ENCODE measurements at regions not wholly inside any gene's neighbourhood (a gene's known extent, or its start where the extent isn't known, plus 50 kb on each side); places are given as distances from the start of the nearest gene placed in this dataset.

GRCh38 chr4:43732829-43733426 lies 715.7 kb downstream of the KCTD8 start:
- intact Hi-C loops (cut with DNase I), result no loop called here

GRCh38 chr4:43742083-43742482 lies 706.5 kb downstream of the KCTD8 start:
- no peak overlapping the region for H3K4me3 ChIP-seq
- no peaks in the 10 kb centered on the region for H3K4me1 ChIP-seq (replicated peaks in 1 of 2)
- no peak for TF ChIP-seq POLR2A (IDR thresholded peaks at IDR 0.05)
- TF ChIP-seq CTCF (IDR thresholded peaks at IDR 0.05), result no peak
- H3K27me3 ChIP-seq, result no peaks in the 10 kb centered on the region
- 54 to 73% (median 68%) methylated on average over 2 of the region's 2 CpGs for WGBS, 4 donors
- no peak overlapping the region for H3K27ac ChIP-seq
- DNase-seq, result no peak
- no peaks in the 10 kb centered on the region for H3K36me3 ChIP-seq (replicated peaks in 1 of 2)
- no peaks in the 10 kb centered on the region for H3K9me3 ChIP-seq (replicated peaks in 1 of 3)
- intact Hi-C loops (cut with DNase I), result no loop called here

More at GRCh38 chr4:43732829-43733426, 715.7 kb downstream of the KCTD8 start:
- no peaks in the 10 kb centered on the region for H3K9me3 ChIP-seq (replicated peaks in 1 of 3)
- H3K36me3 ChIP-seq (replicated peaks in 1 of 2), result no peaks in the 10 kb centered on the region
- TF ChIP-seq POLR2A (IDR thresholded peaks at IDR 0.05) (no peak), CTCF (IDR thresholded peaks at IDR 0.05) (no peak)
- no peak overlapping the region for H3K27ac ChIP-seq
- H3K4me3 ChIP-seq, result no peak overlapping the region
- WGBS, 4 donors, result 46 to 70% (median 59%) methylated on average over 9 of the region's 9 CpGs
- H3K4me1 ChIP-seq (replicated peaks in 1 of 2), result no peaks in the 10 kb centered on the region
- no peaks in the 10 kb centered on the region for H3K27me3 ChIP-seq
- DNase-seq, result no peak

GRCh38 chr4:43754566-43754965 lies 694.0 kb downstream of the KCTD8 start:
- Histone ChIP-seq H3K9me3 (replicated peaks in 1 of 3) (no peaks in the 10 kb centered on the region), H3K4me1 (replicated peaks in 1 of 2) (no peaks in the 10 kb centered on the region), H3K4me3 (no peak overlapping the region), H3K36me3 (replicated peaks in 1 of 2) (no peaks in the 10 kb centered on the region), H3K27ac (no peak overlapping the region), H3K27me3 (no peaks in the 10 kb centered on the region)
- TF ChIP-seq POLR2A (IDR thresholded peaks at IDR 0.05) (no peak), CTCF (IDR thresholded peaks at IDR 0.05) (no peak)
- intact Hi-C loops (cut with DNase I), result no loop called here
- DNase-seq, result no peak
- WGBS, 4 donors, result 78 to 85% (median 82%) methylated on average over 3 of the region's 3 CpGs

- intact Hi-C loops (cut with DNase I), result no loop called here
- H3K9me3 ChIP-seq (replicated peaks in 1 of 3), result no peaks in the 10 kb centered on the region
- H3K4me3 ChIP-seq, result no peak overlapping the region
- H3K4me1 ChIP-seq (replicated peaks in 1 of 2), result no peaks in the 10 kb centered on the region
- H3K27ac ChIP-seq, result no peak overlapping the region
- H3K36me3 ChIP-seq (replicated peaks in 1 of 2), result no peaks in the 10 kb centered on the region
- no peak for DNase-seq
- no peaks in the 10 kb centered on the region for H3K27me3 ChIP-seq
- no peak for TF ChIP-seq CTCF (IDR thresholded peaks at IDR 0.05)
- TF ChIP-seq POLR2A (IDR thresholded peaks at IDR 0.05), result no peak
These were observed 691.5 kb downstream of the KCTD8 start for GRCh38 chr4:43757147-43757546.

Measured in adrenal gland (tissue), 9 donors.